ENCODE measurements at regions not wholly inside any gene's neighbourhood (a gene's known extent, or its start where the extent isn't known, plus 50 kb on each side); places are given as distances from the start of the nearest gene placed in this dataset.
"Not testable (repeated sequence)": the region's sequence is repeated elsewhere in the genome, so short reads cannot be mapped to it uniquely, and the experiment has no call there.

DNA sequence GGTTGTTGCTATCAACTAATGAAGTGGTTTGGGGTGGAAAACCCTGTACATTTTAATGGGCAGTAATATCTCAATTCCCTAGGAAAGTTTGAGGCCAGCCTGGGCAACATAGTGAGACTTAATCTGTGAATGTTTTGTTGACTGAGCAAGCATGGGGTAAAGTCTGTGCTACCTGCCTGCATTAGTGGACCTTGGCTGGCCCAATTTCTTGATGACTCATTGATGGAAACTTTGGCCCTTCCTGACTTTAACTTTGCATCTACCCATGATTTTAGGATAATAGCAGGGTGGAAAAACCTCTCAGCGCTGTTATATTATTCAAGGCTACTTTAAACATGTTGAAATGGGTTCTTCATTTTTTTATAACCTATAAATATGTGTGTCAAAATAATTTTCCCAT lies 389.4 kb upstream of the RORB start:
- DNase-seq: no peak

- no peak for DNase-seq
Observed at GRCh38 chr9:74115976-74116375, 381.2 kb upstream of the RORB start.

DNA sequence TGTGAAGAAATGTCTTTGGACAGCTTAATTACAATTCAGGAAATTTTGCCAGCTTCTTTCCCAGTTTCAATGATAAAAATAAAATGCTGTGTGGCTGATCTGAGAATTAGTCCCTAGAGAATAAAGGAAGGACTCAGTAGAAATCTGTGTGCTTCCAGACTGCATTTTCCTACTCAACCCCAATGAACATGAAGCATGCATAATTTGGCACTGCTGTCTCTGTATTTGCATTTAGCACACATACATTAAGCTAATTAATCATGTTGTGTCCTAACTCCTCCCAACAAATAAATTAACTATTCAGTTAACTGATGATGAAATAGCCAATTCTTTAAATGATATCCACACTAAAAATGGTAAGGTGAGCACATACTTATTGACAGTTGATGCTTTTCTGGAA lies 380.0 kb upstream of the RORB start:
- DNase-seq: no peak

DNA sequence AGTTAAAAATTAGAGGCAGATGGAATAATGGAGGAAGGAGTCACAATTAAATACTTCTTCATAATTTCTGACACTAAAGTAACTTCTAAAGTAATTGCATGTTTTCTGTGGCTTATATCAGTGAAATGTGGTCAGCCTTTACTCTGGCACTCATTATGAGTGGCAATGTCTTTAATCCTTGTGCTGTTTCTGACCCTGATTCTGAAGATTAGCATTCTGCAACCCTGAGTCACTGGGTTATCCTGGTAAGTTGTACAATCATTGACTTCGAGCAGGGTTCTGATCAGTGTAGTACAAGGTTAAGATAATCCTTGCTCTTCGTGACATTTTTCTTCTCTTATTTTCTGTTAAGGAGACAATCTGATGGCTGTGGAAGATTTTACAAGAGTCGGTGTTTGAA lies 379.4 kb upstream of the RORB start:
- DNase-seq: no peak

DNA sequence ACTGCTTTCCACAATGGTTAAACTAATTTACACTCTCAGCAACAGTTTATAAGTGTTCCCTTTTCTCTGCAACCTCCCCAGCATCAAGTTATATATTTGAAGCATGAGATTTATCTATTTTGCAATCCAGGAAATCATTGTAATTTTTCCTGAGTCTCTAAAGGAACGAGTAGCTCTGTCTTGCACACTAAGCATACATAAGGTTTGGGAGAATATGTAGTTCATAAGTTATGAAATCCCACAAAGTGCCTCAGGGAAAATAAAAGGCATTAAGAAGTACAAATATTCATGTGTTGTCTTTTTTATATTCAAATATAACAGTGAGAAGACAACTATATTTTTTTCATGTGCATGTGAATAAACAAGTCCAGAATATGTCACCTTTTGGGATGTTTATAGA lies 377.1 kb upstream of the RORB start:
- DNase-seq: no peak

DNA sequence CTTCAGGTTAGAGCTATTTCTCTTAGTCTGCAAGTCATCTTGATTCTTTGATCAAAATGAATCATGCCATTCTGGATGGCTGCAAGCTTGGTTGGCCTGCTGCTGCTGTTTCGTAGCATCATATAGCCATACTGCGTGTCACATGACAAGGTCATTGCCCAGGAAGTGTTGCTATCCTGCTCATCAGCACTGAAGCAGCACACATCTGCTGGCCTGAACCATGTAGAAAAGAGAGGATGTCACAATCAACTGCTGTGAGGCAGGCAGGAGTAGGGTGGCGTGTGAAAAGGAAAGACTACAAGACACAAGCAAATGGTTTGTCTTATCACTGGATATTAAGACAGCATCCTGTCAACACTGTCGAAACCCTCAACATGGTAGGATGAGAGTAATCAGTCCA lies 376.7 kb upstream of the RORB start:
- DNase-seq: no peak

- DNase-seq: no peak
Observed at GRCh38 chr9:74122216-74122615, 374.9 kb upstream of the RORB start.

GRCh38 chr9:74122661-74123060 lies 374.5 kb upstream of the RORB start:
- DNase-seq: no peak

DNA sequence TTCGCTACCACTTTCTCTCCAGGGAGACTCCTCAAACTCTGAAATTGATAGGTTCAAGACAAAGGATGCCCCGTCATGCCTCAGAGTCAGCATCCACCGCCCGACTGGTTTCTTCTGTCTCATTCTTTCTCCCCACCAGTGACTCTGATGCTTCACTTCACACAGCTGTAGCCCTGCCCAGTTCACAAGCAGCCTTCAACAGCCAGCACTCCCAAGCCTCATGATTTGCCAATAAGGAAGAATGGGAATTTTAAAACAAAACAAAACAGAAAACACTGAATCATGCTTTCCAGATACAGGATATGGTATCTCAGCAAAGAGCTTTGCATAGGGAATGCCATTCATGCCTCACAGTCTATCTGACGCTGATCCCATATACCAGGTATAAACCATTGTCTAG lies 371.2 kb upstream of the RORB start:
- no peak for DNase-seq

DNA sequence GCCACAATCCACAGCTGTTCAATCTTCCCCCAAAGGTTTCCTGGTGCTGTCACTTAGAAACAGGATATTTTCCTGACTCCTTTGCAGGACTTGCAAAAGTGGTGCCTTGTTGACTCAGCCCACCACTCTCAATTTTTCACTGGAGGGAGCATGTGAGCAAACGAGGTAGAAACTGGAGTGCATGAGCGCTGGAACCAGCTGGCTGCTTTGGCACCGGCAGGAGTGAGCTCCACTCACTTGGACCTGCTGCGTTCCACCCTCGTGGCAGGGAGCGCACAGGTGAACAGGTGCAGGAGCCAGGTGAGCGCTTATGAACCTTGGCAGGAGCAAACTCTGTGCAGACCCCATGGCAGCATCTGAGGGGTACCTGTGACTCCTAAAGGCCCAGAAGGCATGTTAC lies 364.1 kb upstream of the RORB start:
- DNase-seq: no peak

DNA sequence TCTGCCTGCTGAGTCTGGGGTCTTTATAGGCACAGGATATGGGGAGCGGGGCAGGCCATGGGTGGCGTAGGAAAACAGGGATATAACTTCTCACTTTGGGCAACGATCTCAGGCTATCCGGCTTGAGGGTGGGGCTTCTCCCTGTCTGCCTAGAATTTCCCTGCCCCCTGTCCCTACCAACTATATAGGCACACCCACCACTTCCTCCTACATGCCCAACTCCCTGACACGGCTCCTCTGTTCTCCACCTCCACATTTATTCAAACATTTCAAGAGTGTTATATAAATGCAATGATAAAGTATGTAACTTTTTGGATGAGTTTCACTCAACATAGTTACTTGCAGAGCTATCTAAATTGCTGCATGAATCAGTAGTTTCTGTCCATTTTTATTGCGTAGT lies 363.2 kb upstream of the RORB start:
- no peak for DNase-seq

DNA sequence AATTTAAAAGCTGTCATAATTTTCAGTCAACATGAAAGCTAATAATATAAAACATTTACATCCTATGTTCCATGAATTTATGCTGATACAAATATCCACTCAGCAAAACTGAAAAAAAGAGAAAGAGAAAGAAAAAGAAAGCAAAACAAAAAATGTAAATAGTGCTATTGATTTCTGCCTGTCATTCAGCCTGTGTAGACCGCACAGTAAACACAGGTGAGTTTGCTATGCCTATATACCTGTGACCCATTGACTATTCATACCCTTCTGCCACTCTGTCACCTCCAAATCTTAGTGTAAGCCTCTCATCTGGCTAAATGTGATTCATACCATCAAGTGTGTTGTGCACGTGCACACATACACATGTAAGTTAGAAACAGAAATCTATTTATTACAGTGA lies 359.0 kb upstream of the RORB start:
- no peak for DNase-seq

GRCh38 chr9:74140141-74140540 lies 357.0 kb upstream of the RORB start:
- DNase-seq: no peak

DNA sequence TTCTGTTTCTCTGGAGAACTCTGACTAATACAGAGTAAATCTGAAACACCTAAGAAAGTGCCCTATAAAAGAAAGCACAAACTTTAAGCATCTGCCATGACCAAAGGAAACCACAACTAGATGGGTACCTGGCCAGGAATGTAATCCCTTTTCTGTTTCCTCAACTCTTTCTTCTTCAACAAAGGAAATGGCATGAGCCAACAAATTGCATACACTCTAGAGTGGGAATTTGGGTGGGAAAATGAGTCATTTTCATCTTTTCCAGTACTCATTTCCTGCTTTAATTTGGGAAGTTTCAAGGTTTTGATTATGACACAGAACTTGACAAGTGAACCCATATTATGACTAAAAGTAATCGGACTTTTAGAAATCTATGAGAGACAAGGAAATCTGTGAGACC lies 349.2 kb upstream of the RORB start:
- no peak for DNase-seq

GRCh38 chr9:74172874-74173273 lies 324.3 kb upstream of the RORB start:
- no peak for DNase-seq

- DNase-seq: no peak
Observed at GRCh38 chr9:74173284-74173683, 323.9 kb upstream of the RORB start.

- DNase-seq: not testable (repeated sequence)
Observed at GRCh38 chr9:74197771-74198170, 299.4 kb upstream of the RORB start.

DNA sequence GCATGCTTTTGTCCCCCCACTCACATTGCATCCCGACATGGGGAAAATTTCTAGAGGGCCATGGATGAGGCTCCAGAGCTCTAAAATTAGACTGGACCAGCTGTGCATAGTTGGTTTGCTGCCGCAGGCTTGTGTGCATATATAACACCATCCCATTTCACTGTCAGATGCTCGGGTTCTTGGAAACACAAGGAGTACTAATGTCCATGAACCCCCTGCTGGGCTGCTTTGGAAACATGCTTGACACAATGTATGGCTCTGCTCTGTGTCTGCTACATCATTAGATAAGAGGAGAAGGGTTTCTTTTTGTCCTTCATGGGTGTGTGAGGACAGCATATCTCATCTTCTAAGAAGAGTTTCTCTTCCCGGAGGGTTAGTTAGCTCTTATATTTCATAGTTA lies 292.1 kb upstream of the RORB start:
- no peak for DNase-seq

- DNase-seq: no peak
Observed at GRCh38 chr9:74218385-74219063, 278.6 kb upstream of the RORB start.

DNA sequence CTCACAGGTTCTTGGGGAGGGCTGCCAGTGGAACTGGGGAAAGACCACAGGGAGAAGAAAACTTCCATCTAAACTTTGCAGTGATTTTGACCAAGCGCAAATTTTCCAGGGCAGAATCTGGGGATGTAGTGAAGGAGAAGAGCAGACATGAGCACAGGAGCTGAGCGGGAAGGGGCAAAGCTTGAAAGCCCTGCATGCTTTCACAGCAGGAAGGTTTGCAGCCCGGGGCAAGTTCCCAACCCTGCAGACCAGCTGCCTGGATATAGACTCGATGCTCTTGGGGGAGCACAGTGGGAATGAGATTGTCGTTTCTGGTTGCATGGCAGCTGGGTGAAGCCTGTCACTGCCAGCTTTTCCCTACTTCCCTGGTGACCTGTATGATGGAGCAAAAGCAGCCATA lies 276.8 kb upstream of the RORB start:
- no peak for DNase-seq

GRCh38 chr9:74236857-74237256 lies 260.3 kb upstream of the RORB start:
- DNase-seq: no peak

DNA sequence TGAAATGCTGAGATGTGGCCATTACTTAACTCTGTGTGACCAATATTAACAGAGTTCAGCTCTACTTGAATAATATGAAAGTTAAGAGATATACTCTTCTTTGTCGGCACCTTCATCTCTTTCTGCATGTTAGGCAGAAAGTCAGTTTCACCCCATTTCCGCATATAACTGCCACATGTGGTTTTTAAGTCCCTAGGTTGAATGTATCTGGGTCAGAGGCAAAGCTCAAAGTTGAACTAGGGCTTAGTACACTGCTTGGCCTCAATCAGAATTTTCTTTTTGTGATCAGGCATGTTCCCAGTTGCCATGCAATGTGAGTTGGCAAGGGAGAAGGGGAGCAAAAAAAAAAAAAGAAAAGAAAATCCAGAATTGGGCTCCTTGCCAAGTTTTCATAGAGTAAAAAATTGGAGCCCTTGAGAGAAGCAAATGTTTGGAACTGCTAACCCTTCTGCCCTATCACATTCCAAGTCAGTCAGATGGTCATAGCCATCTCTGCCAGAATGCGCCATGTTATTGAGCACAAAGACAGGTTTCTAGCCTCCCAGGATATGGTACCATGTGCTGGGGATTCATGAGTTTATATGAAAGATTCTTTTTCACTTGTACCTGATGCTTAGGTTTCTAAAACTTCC lies 251.2 kb upstream of the RORB start:
- no peak for DNase-seq

DNA sequence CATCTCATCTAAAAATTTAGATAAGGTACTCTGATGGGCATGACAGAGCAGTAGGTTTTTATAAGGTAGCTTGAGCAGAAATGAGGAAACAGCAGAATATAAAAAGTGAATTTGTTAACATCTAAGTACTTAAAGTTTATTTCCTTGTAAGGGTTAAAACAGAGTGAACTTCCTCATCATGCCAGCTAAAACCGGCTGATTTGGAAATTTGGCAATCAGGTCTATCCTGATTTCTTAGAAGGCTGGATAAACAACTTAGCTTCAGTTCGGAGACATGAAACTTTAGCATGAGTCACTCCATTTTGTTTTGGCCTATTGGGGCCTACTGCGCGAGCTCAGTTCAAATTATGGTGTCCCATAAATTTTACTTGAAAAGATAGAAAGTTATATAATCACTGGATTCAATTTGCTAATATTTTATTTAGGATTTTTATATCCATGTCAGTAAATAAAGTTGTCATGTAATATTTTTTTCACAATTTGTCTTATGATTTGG lies 241.6 kb upstream of the RORB start:
- DNase-seq: no peak

DNA sequence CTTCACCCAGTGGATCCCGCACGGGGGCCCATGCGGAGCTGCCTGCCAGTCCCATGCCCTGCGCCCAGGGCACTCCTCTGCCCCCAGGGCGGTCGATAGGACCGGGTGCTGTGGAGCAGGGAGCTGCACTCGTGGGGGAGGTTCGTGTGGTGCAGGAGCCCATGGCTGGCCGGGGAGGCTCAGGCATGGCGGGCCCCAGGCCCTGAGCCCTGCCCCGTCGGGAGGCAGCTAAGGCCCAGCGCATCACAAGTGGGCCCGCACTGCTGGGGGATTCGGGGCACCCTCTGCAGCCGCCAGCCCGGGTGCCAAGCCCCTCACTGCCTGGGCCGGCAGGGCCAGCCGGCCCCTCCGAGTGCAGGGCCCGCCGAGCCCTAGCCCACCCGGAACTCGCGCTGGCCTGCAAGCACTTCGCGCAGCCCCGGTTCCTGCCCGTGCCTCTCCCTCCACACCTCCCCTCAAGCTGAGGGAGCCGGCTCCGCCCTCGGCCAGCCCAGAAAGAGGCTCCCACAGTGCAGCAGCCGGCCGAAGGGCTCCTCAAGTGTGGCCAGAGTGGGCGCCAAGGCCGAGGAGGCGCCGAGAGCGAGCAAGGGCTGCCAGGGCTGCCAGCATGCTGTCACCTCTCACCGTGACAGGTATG lies 221.1 kb upstream of the RORB start:
- no peak for DNase-seq

GRCh38 chr9:74277532-74277931 lies 219.6 kb upstream of the RORB start:
- DNase-seq: no peak
